HG03558 (cell line): ENCODE measurements at regions not wholly inside any gene's neighbourhood (a gene's known extent, or its start where the extent isn't known, plus 50 kb on each side); places are given as distances from the start of the nearest gene placed in this dataset.
"Not testable (repeated sequence)": the region's sequence is repeated elsewhere in the genome, so short reads cannot be mapped to it uniquely, and the experiment has no call there.

Source experiments
- ATAC-seq: cut with Tn5 transposase; IDR thresholded peaks from one replicate; pipeline ENCODE4 v1.9.1; 2021; ENCODE audit warnings: moderate number of reproducible peaks; ENCODE audit not compliant: unreplicated experiment; ENCODE audit errors: extremely low read depth

- ATAC-seq = no peak
These were observed 567.0 kb upstream of the GNPDA2 start for GRCh38 chr4:45293335-45293734.

GRCh38 chr4:45292844-45293243, 566.5 kb upstream of the GNPDA2 start:
- ATAC-seq = no peak

DNA sequence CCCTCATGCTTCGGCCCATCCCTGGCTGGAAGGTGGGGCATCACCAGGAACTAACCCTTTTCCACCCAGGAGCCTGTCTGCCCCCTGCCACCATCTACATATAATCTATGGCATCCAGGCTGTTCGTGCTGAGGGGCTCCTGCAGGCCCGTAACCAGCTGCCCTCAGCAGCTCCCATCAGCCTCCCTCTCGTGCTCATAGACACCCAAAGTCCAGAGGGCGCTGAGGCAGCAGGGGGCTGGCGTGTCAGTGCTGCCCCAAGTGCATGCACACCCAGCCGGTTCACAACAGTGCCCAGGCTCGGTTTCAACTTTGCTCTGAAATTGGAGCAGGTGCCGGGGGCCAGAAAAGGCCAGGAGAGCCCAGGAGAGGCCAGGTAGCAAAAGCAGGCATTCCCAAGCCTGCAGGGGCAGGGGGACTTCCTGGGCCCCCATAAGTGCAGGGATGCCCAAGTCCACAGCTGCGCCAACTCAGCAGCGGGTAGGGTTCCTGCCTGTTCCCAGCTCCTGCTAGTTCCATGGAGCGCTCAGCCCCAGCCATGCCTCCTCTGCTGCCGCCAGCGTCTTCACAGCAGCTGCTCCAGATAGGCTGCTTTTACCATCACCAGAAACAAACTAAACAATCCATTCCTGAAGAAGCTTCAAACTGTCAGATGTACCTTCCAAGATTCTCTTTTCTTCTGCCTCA, 558.2 kb upstream of the GNPDA2 start:
- ATAC-seq = no peak

DNA sequence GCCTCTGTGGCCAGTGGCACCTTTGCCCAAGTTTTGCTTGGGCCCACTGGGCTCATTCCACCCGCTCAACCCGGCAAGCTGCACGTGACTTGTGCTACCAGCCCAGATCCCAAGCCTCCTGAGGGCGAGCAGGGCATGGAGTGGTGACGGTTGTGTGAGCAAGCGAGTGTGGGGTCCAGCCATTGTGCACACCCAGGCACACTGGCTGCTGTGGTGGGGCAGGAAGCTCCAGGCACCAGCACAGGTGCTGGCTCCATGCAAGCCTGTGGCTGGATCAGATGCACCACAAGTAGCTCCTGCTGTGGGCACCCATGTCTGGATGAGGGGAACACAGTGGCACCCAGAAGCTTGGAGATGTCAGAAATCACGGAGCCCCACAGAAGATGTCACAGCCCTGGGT, 557.0 kb upstream of the GNPDA2 start:
- no peak for ATAC-seq

- no peak for ATAC-seq
These were observed 553.8 kb upstream of the GNPDA2 start for GRCh38 chr4:45280121-45280520.

DNA sequence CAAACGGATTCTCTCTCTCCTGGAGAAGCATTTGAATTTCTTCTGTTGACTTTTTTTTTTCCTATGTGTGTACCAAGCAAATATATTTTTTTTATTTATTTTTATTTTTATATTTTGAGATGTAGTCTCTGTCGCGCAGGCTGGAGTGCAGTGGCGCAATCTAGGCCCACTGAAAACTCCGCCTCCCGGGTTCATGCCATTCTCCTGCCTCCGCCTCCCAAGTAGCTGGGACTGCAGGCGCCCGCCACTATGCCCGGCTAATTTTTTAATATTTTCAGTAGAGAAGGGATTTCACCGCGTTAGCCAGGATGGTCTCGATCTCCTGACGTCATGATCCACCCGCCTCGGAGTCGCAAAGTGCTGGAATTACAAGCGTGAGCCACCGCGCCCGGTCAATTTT, 549.5 kb upstream of the GNPDA2 start:
- ATAC-seq = no peak

DNA sequence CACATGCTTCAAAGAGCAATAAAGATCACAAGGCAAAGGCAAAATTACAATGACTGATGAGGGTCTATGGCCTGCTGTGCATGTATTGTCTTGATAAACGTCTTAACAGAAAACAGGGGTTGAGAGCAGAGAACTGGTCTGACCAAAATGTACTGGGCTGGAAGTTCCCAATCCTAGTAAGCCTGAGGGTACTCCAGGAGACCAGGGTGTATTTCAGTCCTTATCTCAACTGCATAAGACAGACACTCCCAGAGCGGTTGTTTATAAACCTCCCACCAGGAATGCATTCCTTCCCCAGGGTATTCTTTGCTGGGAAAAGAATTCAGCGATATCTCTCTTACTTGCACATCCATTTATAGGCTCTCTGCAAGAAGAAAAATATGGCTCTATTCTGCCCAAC, 521.8 kb upstream of the GNPDA2 start:
- not testable (repeated sequence) for ATAC-seq

GRCh38 chr4:45241976-45242375, 515.6 kb upstream of the GNPDA2 start:
- no peak for ATAC-seq

GRCh38 chr4:45229206-45229605, 502.9 kb upstream of the GNPDA2 start:
- ATAC-seq = no peak

GRCh38 chr4:45215976-45216542, 489.7 kb upstream of the GNPDA2 start:
- no peak for ATAC-seq

- not testable (repeated sequence) for ATAC-seq
These were observed 482.1 kb upstream of the GNPDA2 start for GRCh38 chr4:45208476-45208875.

GRCh38 chr4:45207864-45208331, 481.5 kb upstream of the GNPDA2 start:
- ATAC-seq = not testable (repeated sequence)

DNA sequence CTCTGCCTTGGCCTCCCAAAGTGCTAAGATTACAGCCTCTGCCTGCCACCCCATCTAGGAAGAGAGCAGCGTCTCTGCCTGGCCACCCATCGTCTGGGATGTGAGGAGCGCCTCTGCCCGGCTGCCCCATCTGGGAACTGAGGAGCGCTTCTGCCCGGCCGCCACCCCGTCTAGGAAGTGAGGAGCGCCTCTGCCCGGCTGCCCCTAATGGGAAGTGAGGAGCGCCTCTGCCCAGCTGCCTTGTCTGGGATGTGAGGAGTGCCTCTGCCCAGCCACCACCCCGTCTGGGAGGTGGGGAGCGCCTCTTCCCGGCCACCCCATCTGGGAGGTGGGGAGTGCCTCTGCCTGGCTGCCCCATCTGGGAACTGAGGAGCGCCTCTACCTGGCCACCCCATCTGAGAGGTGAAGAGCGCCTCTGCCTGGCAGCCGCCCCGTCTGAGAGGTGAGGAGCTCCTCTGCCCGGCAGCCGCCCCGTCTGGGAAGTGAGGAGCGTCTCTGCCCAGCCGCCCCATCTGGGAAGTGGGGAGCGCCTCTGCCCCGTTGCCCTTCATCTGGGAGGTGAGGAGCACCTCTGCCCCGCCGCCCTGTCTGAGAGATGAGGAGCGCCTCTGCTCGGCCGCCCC, 481.0 kb upstream of the GNPDA2 start:
- ATAC-seq = not testable (repeated sequence)

DNA sequence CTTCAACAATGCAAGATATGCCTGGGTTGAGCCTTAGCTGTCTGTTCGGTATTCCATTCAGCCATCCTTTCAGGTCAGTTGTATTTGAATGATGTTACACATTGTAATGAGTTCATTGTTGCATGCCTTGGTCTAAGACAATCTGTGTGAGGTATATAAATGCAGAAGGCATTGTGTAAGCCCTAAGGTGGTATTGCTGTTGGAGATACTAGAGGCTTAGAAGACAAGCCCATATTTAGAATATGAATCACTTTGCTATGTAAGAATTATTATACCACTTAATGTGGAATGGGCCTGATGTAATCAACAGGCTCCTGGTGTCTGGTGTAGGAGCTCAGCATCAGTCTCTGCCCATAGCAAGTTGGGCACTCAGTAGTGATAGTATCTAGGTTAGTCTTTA, 473.4 kb upstream of the GNPDA2 start:
- ATAC-seq = no peak

DNA sequence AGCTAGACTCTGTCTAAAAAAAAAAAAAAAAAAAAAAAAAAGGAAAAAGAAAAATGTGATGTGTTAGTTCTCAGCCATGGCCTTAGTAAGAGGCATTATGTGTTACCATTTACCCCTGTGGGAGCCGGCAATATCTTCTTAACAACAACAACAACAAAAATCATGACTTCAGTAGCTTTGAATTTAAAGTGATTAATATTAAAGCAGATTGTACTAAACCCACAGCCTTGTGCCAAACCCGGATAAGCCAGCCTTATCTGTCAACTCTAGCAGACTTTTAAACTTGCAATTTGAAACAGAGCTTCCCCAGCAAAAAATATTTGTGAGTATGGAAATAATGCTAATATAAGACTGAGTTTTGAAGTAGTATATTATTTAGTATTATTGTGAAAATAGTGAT, 462.1 kb upstream of the GNPDA2 start:
- no peak for ATAC-seq

GRCh38 chr4:45186249-45186648, 459.9 kb upstream of the GNPDA2 start:
- no peak for ATAC-seq

GRCh38 chr4:45183905-45184304, 457.5 kb upstream of the GNPDA2 start:
- no peak for ATAC-seq

DNA sequence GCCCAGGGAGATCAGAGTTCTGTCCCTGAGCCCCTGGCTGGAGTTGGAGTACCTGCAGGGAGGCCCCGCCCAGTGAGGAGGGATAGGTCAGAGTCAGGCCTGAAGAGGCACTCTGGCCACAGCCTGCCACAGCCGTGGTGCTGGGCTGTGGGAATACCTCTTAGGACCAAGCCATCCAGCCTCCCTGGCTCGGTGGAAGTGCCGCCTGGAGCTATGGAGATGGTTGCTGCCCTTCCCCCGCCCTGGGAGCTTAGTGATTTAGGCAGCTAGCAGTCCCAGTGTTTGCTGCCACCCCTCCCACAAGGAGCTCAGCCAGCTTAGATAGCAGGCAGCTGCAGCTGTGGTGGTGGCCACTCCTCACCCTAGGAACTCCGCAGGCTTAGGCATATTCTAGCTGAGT, 446.3 kb upstream of the GNPDA2 start:
- ATAC-seq = no peak

- no peak for ATAC-seq
These were observed 434.6 kb upstream of the GNPDA2 start for GRCh38 chr4:45160951-45161350.

GRCh38 chr4:45155081-45155777, 428.9 kb upstream of the GNPDA2 start:
- no peak for ATAC-seq

- ATAC-seq = no peak
These were observed 421.5 kb upstream of the GNPDA2 start for GRCh38 chr4:45147866-45148265.
